SK-N-SH treated with all-trans-retinoic acid at 6 μM for 48 hours (cell line): ENCODE measurements at regions not wholly inside any gene's neighbourhood (a gene's known extent, or its start where the extent isn't known, plus 50 kb on each side); places are given as distances from the start of the nearest gene placed in this dataset.

Experiments used
- ATAC-seq: fragments of 200-7000 bp; cut with Tn5 transposase; 3 replicates; pipeline ENCODE4 v1.9.1; 2020; ENCODE audit warnings: mild to moderate bottlenecking, moderate library complexity
- ARNTL ChIP-seq: fragments of 450-650 bp; formaldehyde crosslinking; IDR thresholded peaks from 2 replicates; pipeline ENCODE4 v1.5.0; 2020; ENCODE audit warnings: low read depth, mild to moderate bottlenecking, moderate library complexity, borderline replicate concordance
- BACH2 ChIP-seq: fragments of 250-450 bp; sonication (Bioruptor Pico); IDR thresholded peaks from 2 replicates; pipeline ENCODE4 v1.9.0; 2021; ENCODE audit warnings: mild to moderate bottlenecking, borderline replicate concordance
- CSDC2 ChIP-seq: fragments of 250-450 bp; sonication (Bioruptor Pico); IDR thresholded peaks from 2 replicates; pipeline ENCODE4 v1.5.0; 2020; ENCODE audit warnings: mild to moderate bottlenecking, moderate library complexity
- ESRRG ChIP-seq: fragments of 250-450 bp; sonication (Bioruptor Pico); IDR thresholded peaks from 2 replicates; pipeline ENCODE4 v1.6.1; 2021; ENCODE audit warnings: mild to moderate bottlenecking
- GLIS3 ChIP-seq: fragments of 250-450 bp; sonication (Bioruptor Pico); IDR thresholded peaks from 2 replicates; pipeline ENCODE4 v1.5.0; 2020; ENCODE audit warnings: mild to moderate bottlenecking, moderate library complexity
- OSR1 ChIP-seq: fragments of 250-450 bp; sonication (Bioruptor Pico); IDR thresholded peaks from 2 replicates; pipeline ENCODE4 v1.8.0; 2022; ENCODE audit warnings: moderate library complexity, mild to moderate bottlenecking, inconsistent platforms
- RARB ChIP-seq: fragments of 250-450 bp; sonication (Bioruptor Pico); IDR thresholded peaks from 2 replicates; pipeline ENCODE4 v1.8.0; 2021; ENCODE audit warnings: mild to moderate bottlenecking, moderate library complexity
- SNAI2 ChIP-seq: fragments of 250-450 bp; sonication (Bioruptor Pico); IDR thresholded peaks from 2 replicates; pipeline ENCODE4 v1.5.0; 2020; ENCODE audit warnings: mild to moderate bottlenecking, moderate library complexity
- TCF4 ChIP-seq: fragments of 250-450 bp; sonication (Bioruptor Pico); IDR thresholded peaks from 2 replicates; pipeline ENCODE4 v1.8.0; 2021; ENCODE audit warnings: mild to moderate bottlenecking, moderate library complexity, borderline replicate concordance
- TOX ChIP-seq: fragments of 250-450 bp; sonication (Bioruptor Pico); IDR thresholded peaks from 2 replicates; pipeline ENCODE4 v1.8.0; 2021; ENCODE audit warnings: mild to moderate bottlenecking, moderate library complexity, borderline replicate concordance
- ZC3H10 ChIP-seq: fragments of 250-450 bp; sonication (Bioruptor Pico); IDR thresholded peaks from 2 replicates; pipeline ENCODE4 v1.5.1; 2021; ENCODE audit warnings: mild to moderate bottlenecking, moderate library complexity
- ZFP3 ChIP-seq: fragments of 250-450 bp; sonication (Bioruptor Pico); IDR thresholded peaks from 2 replicates; pipeline ENCODE4 v1.5.0; 2020; ENCODE audit warnings: mild to moderate bottlenecking, moderate library complexity
- ZFP30 ChIP-seq: fragments of 450-650 bp; formaldehyde crosslinking; IDR thresholded peaks from 2 replicates; pipeline ENCODE4 v1.5.0; 2022; ENCODE audit warnings: mild to moderate bottlenecking, moderate library complexity
- ZNF565 ChIP-seq: fragments of 450-650 bp; formaldehyde crosslinking; conservative IDR thresholded peaks from 2 replicates; pipeline ENCODE4 v1.5.0; 2020; ENCODE audit warnings: low read depth, mild to moderate bottlenecking, moderate library complexity
- ZNF70 ChIP-seq: fragments of 450-650 bp; formaldehyde crosslinking; IDR thresholded peaks from 2 replicates; pipeline ENCODE4 v1.5.0; 2020; ENCODE audit warnings: mild to moderate bottlenecking, moderate library complexity
- ZNF8 ChIP-seq: fragments of 450-650 bp; formaldehyde crosslinking; IDR thresholded peaks from 2 replicates; pipeline ENCODE4 v1.5.0; 2020; ENCODE audit warnings: mild to moderate bottlenecking, moderate library complexity
- TF ChIP-seq, protein P1 (sequence below): fragments of 250-450 bp; sonication (Bioruptor Pico); IDR thresholded peaks from 2 replicates; pipeline ENCODE4 v1.5.0; 2020; ENCODE audit warnings: mild to moderate bottlenecking, moderate library complexity
- TF ChIP-seq, protein P2 (sequence below): fragments of 250-450 bp; sonication (Bioruptor Pico); IDR thresholded peaks from 2 replicates; pipeline ENCODE4 v1.5.1; 2020; ENCODE audit warnings: low read depth, mild to moderate bottlenecking, moderate library complexity
- TF ChIP-seq, protein P3 (sequence below): fragments of 250-450 bp; sonication (Bioruptor Pico); IDR thresholded peaks from 2 replicates; pipeline ENCODE4 v1.8.0; 2021; ENCODE audit warnings: low read depth, mild to moderate bottlenecking, moderate library complexity, borderline replicate concordance
- TF ChIP-seq, protein P4 (sequence below): fragments of 250-450 bp; sonication (Bioruptor Pico); IDR thresholded peaks from 2 replicates; pipeline ENCODE4 v1.8.0; 2020; ENCODE audit warnings: mild to moderate bottlenecking, moderate library complexity, borderline replicate concordance
- TF ChIP-seq, protein P5 (sequence below): fragments of 250-450 bp; sonication (Bioruptor Pico); IDR thresholded peaks from 2 replicates; pipeline ENCODE4 v1.5.1; 2021; ENCODE audit warnings: mild to moderate bottlenecking, moderate library complexity

DNA sequence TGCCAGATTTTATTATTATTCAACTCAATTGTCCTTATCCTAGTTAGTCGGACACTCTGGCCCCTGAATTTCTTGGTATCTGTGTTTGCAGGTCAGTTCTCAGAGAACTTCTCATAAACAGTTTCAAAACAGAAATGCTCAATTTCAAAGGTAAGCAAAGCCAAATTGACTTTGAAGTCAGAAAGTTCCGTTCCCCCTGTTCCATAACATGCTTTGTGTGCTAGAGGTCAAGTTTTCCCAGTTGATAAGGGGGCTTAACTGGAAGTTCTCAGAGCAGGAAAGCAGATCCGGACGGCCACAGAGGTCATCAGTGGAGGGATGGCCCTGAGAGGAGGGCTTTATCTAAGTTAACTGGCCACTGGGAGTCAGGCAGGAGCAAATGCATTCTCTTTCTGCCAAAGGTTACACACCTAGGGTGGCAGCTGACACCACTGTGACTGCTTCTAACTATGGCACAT lies 417.2 kb downstream of the COG6 start:
- no peak for ATAC-seq
- TF ChIP-seq SNAI2 (CRISPR knock-in tag) (no peak), TCF4 (CRISPR knock-in tag) (no peak), BACH2 (CRISPR knock-in tag) (no peak), OSR1 (CRISPR knock-in tag) (no peak), ZFP3 (CRISPR knock-in tag) (no peak), ARNTL (CRISPR knock-in tag) (no peak), ZNF70 (CRISPR knock-in tag) (no peak), ZNF8 (CRISPR knock-in tag) (no peak), RARB (CRISPR knock-in tag) (no peak), GLIS3 (CRISPR knock-in tag) (no peak), ZFP30 (CRISPR knock-in tag) (no peak), TOX (CRISPR knock-in tag) (no peak), ESRRG (CRISPR knock-in tag) (no peak)
- TF ChIP-seq, protein P1, sequence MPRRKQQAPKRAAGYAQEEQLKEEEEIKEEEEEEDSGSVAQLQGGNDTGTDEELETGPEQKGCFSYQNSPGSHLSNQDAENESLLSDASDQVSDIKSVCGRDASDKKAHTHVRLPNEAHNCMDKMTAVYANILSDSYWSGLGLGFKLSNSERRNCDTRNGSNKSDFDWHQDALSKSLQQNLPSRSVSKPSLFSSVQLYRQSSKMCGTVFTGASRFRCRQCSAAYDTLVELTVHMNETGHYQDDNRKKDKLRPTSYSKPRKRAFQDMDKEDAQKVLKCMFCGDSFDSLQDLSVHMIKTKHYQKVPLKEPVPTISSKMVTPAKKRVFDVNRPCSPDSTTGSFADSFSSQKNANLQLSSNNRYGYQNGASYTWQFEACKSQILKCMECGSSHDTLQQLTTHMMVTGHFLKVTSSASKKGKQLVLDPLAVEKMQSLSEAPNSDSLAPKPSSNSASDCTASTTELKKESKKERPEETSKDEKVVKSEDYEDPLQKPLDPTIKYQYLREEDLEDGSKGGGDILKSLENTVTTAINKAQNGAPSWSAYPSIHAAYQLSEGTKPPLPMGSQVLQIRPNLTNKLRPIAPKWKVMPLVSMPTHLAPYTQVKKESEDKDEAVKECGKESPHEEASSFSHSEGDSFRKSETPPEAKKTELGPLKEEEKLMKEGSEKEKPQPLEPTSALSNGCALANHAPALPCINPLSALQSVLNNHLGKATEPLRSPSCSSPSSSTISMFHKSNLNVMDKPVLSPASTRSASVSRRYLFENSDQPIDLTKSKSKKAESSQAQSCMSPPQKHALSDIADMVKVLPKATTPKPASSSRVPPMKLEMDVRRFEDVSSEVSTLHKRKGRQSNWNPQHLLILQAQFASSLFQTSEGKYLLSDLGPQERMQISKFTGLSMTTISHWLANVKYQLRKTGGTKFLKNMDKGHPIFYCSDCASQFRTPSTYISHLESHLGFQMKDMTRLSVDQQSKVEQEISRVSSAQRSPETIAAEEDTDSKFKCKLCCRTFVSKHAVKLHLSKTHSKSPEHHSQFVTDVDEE (CRISPR knock-in tag): no peak
- TF ChIP-seq, protein P2, sequence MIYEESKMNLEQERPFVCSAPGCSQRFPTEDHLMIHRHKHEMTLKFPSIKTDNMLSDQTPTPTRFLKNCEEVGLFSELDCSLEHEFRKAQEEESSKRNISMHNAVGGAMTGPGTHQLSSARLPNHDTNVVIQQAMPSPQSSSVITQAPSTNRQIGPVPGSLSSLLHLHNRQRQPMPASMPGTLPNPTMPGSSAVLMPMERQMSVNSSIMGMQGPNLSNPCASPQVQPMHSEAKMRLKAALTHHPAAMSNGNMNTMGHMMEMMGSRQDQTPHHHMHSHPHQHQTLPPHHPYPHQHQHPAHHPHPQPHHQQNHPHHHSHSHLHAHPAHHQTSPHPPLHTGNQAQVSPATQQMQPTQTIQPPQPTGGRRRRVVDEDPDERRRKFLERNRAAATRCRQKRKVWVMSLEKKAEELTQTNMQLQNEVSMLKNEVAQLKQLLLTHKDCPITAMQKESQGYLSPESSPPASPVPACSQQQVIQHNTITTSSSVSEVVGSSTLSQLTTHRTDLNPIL (CRISPR knock-in tag): no peak
- TF ChIP-seq, protein P3, sequence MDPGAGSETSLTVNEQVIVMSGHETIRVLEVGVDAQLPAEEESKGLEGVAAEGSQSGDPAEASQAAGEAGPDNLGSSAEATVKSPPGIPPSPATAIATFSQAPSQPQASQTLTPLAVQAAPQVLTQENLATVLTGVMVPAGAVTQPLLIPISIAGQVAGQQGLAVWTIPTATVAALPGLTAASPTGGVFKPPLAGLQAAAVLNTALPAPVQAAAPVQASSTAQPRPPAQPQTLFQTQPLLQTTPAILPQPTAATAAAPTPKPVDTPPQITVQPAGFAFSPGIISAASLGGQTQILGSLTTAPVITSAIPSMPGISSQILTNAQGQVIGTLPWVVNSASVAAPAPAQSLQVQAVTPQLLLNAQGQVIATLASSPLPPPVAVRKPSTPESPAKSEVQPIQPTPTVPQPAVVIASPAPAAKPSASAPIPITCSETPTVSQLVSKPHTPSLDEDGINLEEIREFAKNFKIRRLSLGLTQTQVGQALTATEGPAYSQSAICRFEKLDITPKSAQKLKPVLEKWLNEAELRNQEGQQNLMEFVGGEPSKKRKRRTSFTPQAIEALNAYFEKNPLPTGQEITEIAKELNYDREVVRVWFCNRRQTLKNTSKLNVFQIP (CRISPR knock-in tag): no peak
- TF ChIP-seq, protein P4, sequence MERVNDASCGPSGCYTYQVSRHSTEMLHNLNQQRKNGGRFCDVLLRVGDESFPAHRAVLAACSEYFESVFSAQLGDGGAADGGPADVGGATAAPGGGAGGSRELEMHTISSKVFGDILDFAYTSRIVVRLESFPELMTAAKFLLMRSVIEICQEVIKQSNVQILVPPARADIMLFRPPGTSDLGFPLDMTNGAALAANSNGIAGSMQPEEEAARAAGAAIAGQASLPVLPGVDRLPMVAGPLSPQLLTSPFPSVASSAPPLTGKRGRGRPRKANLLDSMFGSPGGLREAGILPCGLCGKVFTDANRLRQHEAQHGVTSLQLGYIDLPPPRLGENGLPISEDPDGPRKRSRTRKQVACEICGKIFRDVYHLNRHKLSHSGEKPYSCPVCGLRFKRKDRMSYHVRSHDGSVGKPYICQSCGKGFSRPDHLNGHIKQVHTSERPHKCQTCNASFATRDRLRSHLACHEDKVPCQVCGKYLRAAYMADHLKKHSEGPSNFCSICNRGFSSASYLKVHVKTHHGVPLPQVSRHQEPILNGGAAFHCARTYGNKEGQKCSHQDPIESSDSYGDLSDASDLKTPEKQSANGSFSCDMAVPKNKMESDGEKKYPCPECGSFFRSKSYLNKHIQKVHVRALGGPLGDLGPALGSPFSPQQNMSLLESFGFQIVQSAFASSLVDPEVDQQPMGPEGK (CRISPR knock-in tag): no peak

DNA sequence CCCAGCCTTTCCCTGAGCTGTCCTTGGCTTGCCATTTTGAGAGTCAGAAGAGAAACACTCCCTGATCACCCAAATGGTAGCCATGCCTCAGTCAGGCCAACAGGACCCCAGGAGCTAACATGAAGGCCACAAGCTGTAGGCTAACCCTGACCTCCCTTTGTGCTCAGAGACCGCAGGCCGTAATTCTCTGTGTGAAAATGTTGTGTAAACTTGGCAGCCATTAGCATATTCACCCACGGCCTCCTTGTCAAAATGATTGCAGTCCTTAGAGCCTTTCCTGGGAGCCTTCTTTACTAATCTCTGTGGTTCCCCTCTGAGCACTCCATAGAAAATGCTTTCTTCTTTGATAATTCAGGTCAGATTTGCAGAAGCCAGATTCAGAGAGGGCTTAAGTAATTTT lies 418.9 kb downstream of the COG6 start:
- ATAC-seq: no peak
- TF ChIP-seq BACH2 (CRISPR knock-in tag): no peak
- TF ChIP-seq, protein P1 (CRISPR knock-in tag): no peak
- no peak for TF ChIP-seq TOX (CRISPR knock-in tag)
- no peak for TF ChIP-seq GLIS3 (CRISPR knock-in tag)
- TF ChIP-seq ESRRG (CRISPR knock-in tag): no peak
- no peak for TF ChIP-seq CSDC2
- TF ChIP-seq, protein P3 (CRISPR knock-in tag): no peak
- no peak for TF ChIP-seq OSR1 (CRISPR knock-in tag)
- TF ChIP-seq ZFP3 (CRISPR knock-in tag): no peak
- no peak for TF ChIP-seq ZC3H10 (CRISPR knock-in tag)
- no peak for TF ChIP-seq ZFP30 (CRISPR knock-in tag)
- no peak for TF ChIP-seq RARB (CRISPR knock-in tag)
- no peak for TF ChIP-seq ZNF565
- TF ChIP-seq ARNTL (CRISPR knock-in tag): no peak
- TF ChIP-seq, protein P5, sequence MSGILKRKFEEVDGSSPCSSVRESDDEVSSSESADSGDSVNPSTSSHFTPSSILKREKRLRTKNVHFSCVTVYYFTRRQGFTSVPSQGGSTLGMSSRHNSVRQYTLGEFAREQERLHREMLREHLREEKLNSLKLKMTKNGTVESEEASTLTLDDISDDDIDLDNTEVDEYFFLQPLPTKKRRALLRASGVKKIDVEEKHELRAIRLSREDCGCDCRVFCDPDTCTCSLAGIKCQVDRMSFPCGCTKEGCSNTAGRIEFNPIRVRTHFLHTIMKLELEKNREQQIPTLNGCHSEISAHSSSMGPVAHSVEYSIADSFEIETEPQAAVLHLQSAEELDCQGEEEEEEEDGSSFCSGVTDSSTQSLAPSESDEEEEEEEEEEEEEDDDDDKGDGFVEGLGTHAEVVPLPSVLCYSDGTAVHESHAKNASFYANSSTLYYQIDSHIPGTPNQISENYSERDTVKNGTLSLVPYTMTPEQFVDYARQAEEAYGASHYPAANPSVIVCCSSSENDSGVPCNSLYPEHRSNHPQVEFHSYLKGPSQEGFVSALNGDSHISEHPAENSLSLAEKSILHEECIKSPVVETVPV (CRISPR knock-in tag): no peak
- TF ChIP-seq SNAI2 (CRISPR knock-in tag): no peak
